Keratinocyte (primary cell): ENCODE measurements at regions not wholly inside any gene's neighbourhood (a gene's known extent, or its start where the extent isn't known, plus 50 kb on each side); places are given as distances from the start of the nearest gene placed in this dataset.

Source experiments
- DNase-seq: peaks from one replicate; pipeline ENCODE4 v3.0.0-alpha.2; 2011; ENCODE audit warnings: low read depth, missing footprints, low spot score
- FAIRE-seq: peaks from 2 replicates; lab custom pipeline; 2011; peaks lifted over from hg19 to GRCh38; lab: Jason Lieb, UNC
- H2AFZ ChIP-seq: 2 replicates; pipeline ENCODE4 v1.6.0; 2012; ENCODE audit warnings: low read length, control low read depth, inconsistent platforms; ENCODE audit not compliant: control insufficient read depth
- H3K27ac ChIP-seq: 2 replicates; pipeline ENCODE4 v1.5.1; 2011; ENCODE audit warnings: low read length; ENCODE audit not compliant: control insufficient read depth, insufficient read depth
- H3K27me3 ChIP-seq: 3 replicates; pipeline ENCODE4 v1.6.0; 2011; ENCODE audit warnings: low read length; ENCODE audit not compliant: control insufficient read depth, insufficient read depth; ENCODE audit errors: extremely low read depth
- H3K36me3 ChIP-seq, 2 experiments: 2 replicates in 1 of 2; 3 replicates in 1 of 2; pipeline ENCODE4 v1.5.1; 2011; ENCODE audit warnings: low read length in 2 of 2, mild to moderate bottlenecking in 1 of 2; ENCODE audit not compliant: control insufficient read depth in 2 of 2, insufficient read depth in 2 of 2; ENCODE audit errors: extremely low read depth in 1 of 2
- H3K4me1 ChIP-seq: 3 replicates; pipeline ENCODE4 v1.5.1; 2011; ENCODE audit warnings: low read length; ENCODE audit not compliant: control insufficient read depth, insufficient read depth; ENCODE audit errors: extremely low read depth
- H3K4me2 ChIP-seq: 3 replicates; pipeline ENCODE4 v1.6.0; 2011; ENCODE audit warnings: low read depth, low read length; ENCODE audit not compliant: control insufficient read depth, insufficient read depth; ENCODE audit errors: extremely low read depth
- H3K4me3 ChIP-seq, 3 experiments: fragments of 200-600 bp in 1 of 3; sonication (generic) in 1 of 3; 2 replicates in 2 of 3; 3 replicates in 1 of 3; pipeline ENCODE4 v1.5.1; 2011 to 2016; ENCODE audit warnings: low read length in 3 of 3, mild to moderate bottlenecking in 3 of 3, control low read depth in 2 of 3, inconsistent platforms in 1 of 3, low read depth in 1 of 3, mixed read lengths in 1 of 3, mixed run types in 1 of 3, moderate library complexity in 1 of 3; ENCODE audit not compliant: control insufficient read depth in 2 of 3, insufficient read depth in 2 of 3; ENCODE audit errors: extremely low read depth in 1 of 3
- H3K79me2 ChIP-seq: 2 replicates; pipeline ENCODE4 v1.6.0; 2012; ENCODE audit warnings: low read length; ENCODE audit not compliant: control insufficient read depth, insufficient read depth
- H3K9ac ChIP-seq: 3 replicates; pipeline ENCODE4 v1.6.0; 2011; ENCODE audit warnings: low read length; ENCODE audit not compliant: control insufficient read depth, insufficient read depth; ENCODE audit errors: extremely low read depth
- H3K9me1 ChIP-seq: 3 replicates; pipeline ENCODE4 v1.6.0; 2011; ENCODE audit warnings: low read length; ENCODE audit not compliant: control insufficient read depth, insufficient read depth; ENCODE audit errors: extremely low read depth
- H3K9me3 ChIP-seq: 2 replicates; pipeline ENCODE4 v1.5.1; 2012; ENCODE audit warnings: low read depth, low read length; ENCODE audit not compliant: control insufficient read depth
- H4K20me1 ChIP-seq: 3 replicates; pipeline ENCODE4 v1.6.0; 2011; ENCODE audit warnings: low read length; ENCODE audit not compliant: control insufficient read depth, insufficient read depth; ENCODE audit errors: extremely low read depth
- EZH2 ChIP-seq: IDR thresholded peaks from one replicate; pipeline ENCODE4 v1.6.1; 2012; ENCODE audit warnings: inconsistent platforms, mild to moderate bottlenecking, low read length, moderate library complexity
- dilution Hi-C: fragments of 300-500 bp; cut with MboI; formaldehyde crosslinking; loops from one replicate; pipeline ENCODE4 v1.7.0; 2020; ENCODE audit warnings: low sequenced_read_pairs; ENCODE audit not compliant: extremely low pct_ligation_motif_present
- TF ChIP-seq, protein P1 (sequence below), 3 experiments: IDR thresholded peaks in 1 of 3; conservative IDR thresholded peaks in 1 of 3; optimal IDR thresholded peaks in 1 of 3; 2 replicates in 2 of 3; 3 replicates in 1 of 3; pipeline versions ENCODE3 to v1.5.1; 2011; ENCODE audit warnings: low read length in 3 of 3, mild to moderate bottlenecking in 3 of 3, moderate library complexity in 2 of 3, control low read depth in 1 of 3, inconsistent platforms in 1 of 3; ENCODE audit not compliant: insufficient read depth in 2 of 3; ENCODE audit errors: extremely low read depth in 1 of 3

DNA sequence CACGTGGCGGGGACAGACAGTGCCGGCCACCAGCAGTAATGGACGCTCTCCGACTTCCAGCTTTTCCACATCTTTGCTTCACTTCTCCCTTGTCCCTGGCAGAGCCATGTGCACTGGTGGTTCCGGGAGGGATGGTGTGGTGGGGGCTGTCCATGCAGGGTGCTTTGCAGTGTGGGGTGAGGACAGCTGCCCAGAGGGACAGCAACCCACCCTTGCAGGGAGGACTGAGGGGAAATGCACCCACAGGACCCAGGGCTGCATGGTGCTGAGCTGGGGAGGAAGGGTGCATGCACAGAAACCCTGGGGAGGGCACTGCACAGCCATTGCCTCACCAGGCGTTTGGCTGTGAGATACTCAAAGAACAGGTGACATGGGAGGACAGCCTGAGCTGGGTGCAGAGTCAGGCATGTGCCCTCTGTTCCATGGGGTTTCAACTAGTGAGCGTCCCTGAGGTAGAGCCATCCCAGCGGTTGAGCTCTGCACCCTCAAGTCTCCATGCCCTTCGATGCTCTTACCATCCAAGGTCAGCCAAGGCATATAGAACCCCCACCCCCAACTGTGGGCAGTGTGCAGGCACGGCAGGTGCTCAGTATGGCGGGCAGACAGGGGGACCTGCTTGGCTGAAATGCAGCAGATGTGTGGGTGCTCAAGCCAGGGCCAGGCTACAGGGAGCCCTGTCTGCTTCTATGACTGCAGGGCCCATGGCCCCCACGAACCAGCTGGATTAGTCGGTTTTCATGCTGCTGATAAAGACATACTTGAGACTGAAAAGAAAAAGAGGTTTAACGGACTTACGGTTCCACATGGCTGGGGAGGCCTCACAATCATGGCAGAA is 239.7 kb downstream of the TTLL2 start:
- Histone ChIP-seq H3K27ac (no peak overlapping the region), H4K20me1 (no peaks in the 10 kb centered on the region), H3K9me1 (no peaks in the 10 kb centered on the region), H3K27me3 (no peaks in the 10 kb centered on the region), H3K9me3 (peaks cover 3% of the 10 kb centered on the region), H2AFZ (no peak overlapping the region), H3K4me3 (no peak overlapping the region), H3K79me2 (no peaks in the 10 kb centered on the region), H3K4me1 (no peaks in the 10 kb centered on the region), H3K9ac (no peak overlapping the region), H3K4me2 (no peak overlapping the region), H3K36me3 (no peaks in the 10 kb centered on the region)
- FAIRE-seq (no peak), DNase-seq (no peak)
- no peak for TF ChIP-seq EZH2
- TF ChIP-seq, protein P1, sequence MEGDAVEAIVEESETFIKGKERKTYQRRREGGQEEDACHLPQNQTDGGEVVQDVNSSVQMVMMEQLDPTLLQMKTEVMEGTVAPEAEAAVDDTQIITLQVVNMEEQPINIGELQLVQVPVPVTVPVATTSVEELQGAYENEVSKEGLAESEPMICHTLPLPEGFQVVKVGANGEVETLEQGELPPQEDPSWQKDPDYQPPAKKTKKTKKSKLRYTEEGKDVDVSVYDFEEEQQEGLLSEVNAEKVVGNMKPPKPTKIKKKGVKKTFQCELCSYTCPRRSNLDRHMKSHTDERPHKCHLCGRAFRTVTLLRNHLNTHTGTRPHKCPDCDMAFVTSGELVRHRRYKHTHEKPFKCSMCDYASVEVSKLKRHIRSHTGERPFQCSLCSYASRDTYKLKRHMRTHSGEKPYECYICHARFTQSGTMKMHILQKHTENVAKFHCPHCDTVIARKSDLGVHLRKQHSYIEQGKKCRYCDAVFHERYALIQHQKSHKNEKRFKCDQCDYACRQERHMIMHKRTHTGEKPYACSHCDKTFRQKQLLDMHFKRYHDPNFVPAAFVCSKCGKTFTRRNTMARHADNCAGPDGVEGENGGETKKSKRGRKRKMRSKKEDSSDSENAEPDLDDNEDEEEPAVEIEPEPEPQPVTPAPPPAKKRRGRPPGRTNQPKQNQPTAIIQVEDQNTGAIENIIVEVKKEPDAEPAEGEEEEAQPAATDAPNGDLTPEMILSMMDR (optimal IDR thresholded peaks at IDR 0.05 in 1 of 3, IDR thresholded peaks at IDR 0.05 in 1 of 3, conservative IDR thresholded peaks at IDR 0.05 in 1 of 3; ENCODE audit: extremely low read depth in 1 of 3, insufficient read depth in 2 of 3, low read length in 3 of 3), result no peak
- dilution Hi-C loops, result no loop called here

DNA sequence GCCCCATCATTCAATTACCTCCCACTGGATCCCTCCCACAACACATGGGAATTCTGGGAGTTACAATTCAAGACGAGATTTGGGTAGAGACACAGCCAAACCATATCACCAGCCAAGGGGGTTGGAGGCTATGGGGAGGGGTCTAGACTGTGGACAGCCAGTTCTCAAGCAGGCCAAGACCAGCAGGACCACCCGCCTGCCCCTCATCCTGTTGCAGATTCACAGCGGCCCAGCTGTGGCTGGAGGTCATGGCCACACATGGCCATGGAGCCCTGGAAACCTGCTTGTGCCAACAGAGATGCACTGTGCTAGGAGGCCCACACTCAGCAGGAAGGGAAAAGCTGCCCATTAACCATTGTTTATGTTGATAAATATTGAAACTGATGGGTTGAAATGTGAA is 240.5 kb downstream of the TTLL2 start:
- no peaks in the 10 kb centered on the region for H3K79me2 ChIP-seq
- no peak overlapping the region for H3K9ac ChIP-seq
- H4K20me1 ChIP-seq, result no peaks in the 10 kb centered on the region
- dilution Hi-C loops, result no loop called here
- no peaks in the 10 kb centered on the region for H3K4me1 ChIP-seq
- no peak overlapping the region for H3K27ac ChIP-seq
- peaks cover 3% of the 10 kb centered on the region for H3K9me3 ChIP-seq
- TF ChIP-seq, protein P1 (optimal IDR thresholded peaks at IDR 0.05 in 1 of 3, IDR thresholded peaks at IDR 0.05 in 1 of 3, conservative IDR thresholded peaks at IDR 0.05 in 1 of 3; ENCODE audit: extremely low read depth in 1 of 3, insufficient read depth in 2 of 3, low read length in 3 of 3), result no peak
- no peak for TF ChIP-seq EZH2
- no peaks in the 10 kb centered on the region for H3K9me1 ChIP-seq
- no peak overlapping the region for H3K4me2 ChIP-seq
- H2AFZ ChIP-seq, result no peak overlapping the region
- no peaks in the 10 kb centered on the region for H3K27me3 ChIP-seq
- H3K4me3 ChIP-seq, result no peak overlapping the region
- FAIRE-seq (no peak), DNase-seq (no peak)
- H3K36me3 ChIP-seq, result no peaks in the 10 kb centered on the region
